OCI-LY3 (cell line): ENCODE measurements at regions not wholly inside any gene's neighbourhood (a gene's known extent, or its start where the extent isn't known, plus 50 kb on each side); places are given as distances from the start of the nearest gene placed in this dataset.

Experiments used
- H2AFZ ChIP-seq: fragments of 200-600, 300-600 bp; shearing (Covaris generic); 2 replicates; pipeline ENCODE4 v1.6.0; 2014; ENCODE audit warnings: antibody characterized with exemption, low read depth, low read length
- H3K27ac ChIP-seq: fragments of 200-600, 300-600 bp; sonication (generic); 2 replicates; pipeline ENCODE4 v1.5.1; 2014; ENCODE audit warnings: mild to moderate bottlenecking, low read length, moderate library complexity, mixed read lengths
- H3K27me3 ChIP-seq: fragments of 200-600, 300-600 bp; sonication (generic); 2 replicates; pipeline ENCODE4 v1.6.1; 2014; ENCODE audit warnings: low read depth, low read length, mixed read lengths
- H3K36me3 ChIP-seq: fragments of 200-600, 300-600 bp; sonication (generic); replicated peaks from 2 replicates; pipeline ENCODE3; 2014; ENCODE audit warnings: low read depth, low read length, mixed read lengths
- H3K4me1 ChIP-seq: fragments of 300-600, 200-600 bp; sonication (generic); 2 replicates; pipeline ENCODE4 v1.6.1; 2014; ENCODE audit warnings: low read length, mixed read lengths
- H3K4me2 ChIP-seq: fragments of 200-600, 300-600 bp; sonication (generic); 2 replicates; pipeline ENCODE4 v1.6.1; 2014; ENCODE audit warnings: low read length, mixed read lengths
- H3K4me3 ChIP-seq: fragments of 300-600, 200-600 bp; sonication (generic); 2 replicates; pipeline ENCODE4 v1.5.1; 2014; ENCODE audit warnings: antibody characterized with exemption, mild to moderate bottlenecking, low read length, moderate library complexity
- H3K79me2 ChIP-seq: fragments of 300-600, 200-600 bp; shearing (Covaris generic); 2 replicates; pipeline ENCODE4 v1.6.1; 2014; ENCODE audit warnings: mild to moderate bottlenecking, low read length, mixed read lengths
- H3K9ac ChIP-seq: fragments of 300-600, 200-600 bp; shearing (Covaris generic); 2 replicates; pipeline ENCODE4 v1.6.0; 2014; ENCODE audit warnings: mild to moderate bottlenecking, low read length, moderate library complexity
- H3K9me3 ChIP-seq: fragments of 200-600, 300-600 bp; shearing (Covaris generic); 2 replicates; pipeline ENCODE4 v1.6.1; 2014; ENCODE audit warnings: low read length, mixed read lengths; ENCODE audit not compliant: insufficient read depth
- H4K20me1 ChIP-seq: fragments of 200-600, 300-600 bp; sonication (generic); 2 replicates; pipeline ENCODE4 v1.6.1; 2016; ENCODE audit warnings: low read length, mixed read lengths; ENCODE audit not compliant: insufficient read depth
- EZH2phosphoT487 ChIP-seq: fragments of 200-600 bp; shearing (Covaris generic); IDR thresholded peaks from 2 replicates; pipeline ENCODE4 v1.6.1; 2018; ENCODE audit warnings: antibody characterized with exemption, mixed run types, low read depth
- TF ChIP-seq, protein P1 (sequence below): fragments of 200-600, 300-600 bp; sonication (generic); IDR thresholded peaks from 2 replicates; pipeline ENCODE4 v1.5.1; 2014; ENCODE audit warnings: antibody characterized with exemption, low read length, low read depth

DNA sequence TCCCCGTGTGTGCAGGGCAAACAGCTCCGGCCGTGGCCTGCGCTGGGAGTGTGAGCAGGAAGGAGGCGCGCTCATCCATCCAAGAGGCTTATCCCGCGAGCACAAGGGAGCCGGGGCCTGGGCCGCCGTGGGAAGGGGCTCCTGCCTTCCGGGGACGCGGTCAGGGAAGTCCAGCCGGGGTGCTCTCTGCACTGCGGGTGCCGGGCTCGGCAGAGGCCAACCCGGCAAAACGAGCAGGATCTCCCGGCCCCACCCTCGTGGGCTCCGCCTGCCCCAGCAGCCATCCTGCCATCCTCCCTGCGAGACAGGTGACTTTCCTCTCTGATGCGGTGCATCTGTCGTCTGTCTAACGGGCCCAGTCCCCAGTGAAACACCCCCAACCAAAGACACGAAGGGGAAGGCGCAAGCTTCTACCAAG is 244.2 kb downstream of the AUH start:
- Histone ChIP-seq H3K27me3 (peaks cover 12% of the 10 kb centered on the region), H3K27ac (no peak overlapping the region), H2AFZ (no peak overlapping the region), H3K4me1 (no peaks in the 10 kb centered on the region), H3K79me2 (no peaks in the 10 kb centered on the region), H3K36me3 (no peaks in the 10 kb centered on the region), H3K9ac (no peak overlapping the region), H3K4me2 (no peak overlapping the region), H3K4me3 (no peak overlapping the region), H4K20me1 (no peaks in the 10 kb centered on the region), H3K9me3 (no peaks in the 10 kb centered on the region)
- TF ChIP-seq, protein P1, sequence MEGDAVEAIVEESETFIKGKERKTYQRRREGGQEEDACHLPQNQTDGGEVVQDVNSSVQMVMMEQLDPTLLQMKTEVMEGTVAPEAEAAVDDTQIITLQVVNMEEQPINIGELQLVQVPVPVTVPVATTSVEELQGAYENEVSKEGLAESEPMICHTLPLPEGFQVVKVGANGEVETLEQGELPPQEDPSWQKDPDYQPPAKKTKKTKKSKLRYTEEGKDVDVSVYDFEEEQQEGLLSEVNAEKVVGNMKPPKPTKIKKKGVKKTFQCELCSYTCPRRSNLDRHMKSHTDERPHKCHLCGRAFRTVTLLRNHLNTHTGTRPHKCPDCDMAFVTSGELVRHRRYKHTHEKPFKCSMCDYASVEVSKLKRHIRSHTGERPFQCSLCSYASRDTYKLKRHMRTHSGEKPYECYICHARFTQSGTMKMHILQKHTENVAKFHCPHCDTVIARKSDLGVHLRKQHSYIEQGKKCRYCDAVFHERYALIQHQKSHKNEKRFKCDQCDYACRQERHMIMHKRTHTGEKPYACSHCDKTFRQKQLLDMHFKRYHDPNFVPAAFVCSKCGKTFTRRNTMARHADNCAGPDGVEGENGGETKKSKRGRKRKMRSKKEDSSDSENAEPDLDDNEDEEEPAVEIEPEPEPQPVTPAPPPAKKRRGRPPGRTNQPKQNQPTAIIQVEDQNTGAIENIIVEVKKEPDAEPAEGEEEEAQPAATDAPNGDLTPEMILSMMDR = no peak
- no peak for TF ChIP-seq EZH2phosphoT487

DNA sequence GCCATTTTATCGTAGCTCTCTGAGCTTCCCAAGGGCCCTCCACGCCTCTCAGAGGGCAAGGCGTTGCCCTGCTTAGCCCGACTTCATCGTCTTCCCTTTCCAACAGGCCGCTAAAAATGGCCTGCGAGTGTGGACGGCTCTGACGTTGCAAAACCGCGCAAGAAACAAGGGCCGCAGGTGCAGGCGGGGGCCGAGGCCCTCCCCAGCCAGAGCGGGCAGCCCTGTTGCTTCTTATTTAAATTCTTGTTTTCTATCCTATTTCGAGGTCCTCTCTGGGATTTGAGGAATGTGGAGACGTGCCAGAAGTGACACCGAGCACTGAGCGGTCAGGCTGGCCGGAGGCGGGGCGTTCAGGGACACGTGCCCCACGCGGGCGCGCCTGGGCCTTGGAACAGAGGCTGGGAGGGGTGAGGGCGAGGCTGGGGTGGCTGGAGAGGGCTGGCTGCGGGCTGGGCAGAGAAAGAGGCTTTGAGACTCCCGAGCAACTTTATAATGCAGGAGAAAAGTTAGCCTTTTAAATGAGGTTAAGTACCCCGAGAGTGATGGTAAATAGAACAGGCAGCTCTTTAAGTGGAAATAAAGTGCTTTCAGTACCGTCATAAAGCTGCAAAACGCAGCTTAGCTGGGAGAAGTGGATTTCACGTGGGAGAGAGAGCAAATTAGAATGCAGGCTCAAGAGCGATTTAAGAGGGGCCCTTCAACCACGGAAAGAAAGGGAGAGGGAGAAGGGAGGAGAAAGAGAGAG is 243.6 kb downstream of the AUH start:
- H3K9ac ChIP-seq = no peak overlapping the region
- no peak for TF ChIP-seq EZH2phosphoT487
- TF ChIP-seq, protein P1 = no peak
- H3K4me1 ChIP-seq = no peaks in the 10 kb centered on the region
- peaks cover 7% of the 10 kb centered on the region; the same call in 1 of the 2 replicates for H3K27me3 ChIP-seq
- no peak overlapping the region for H3K4me3 ChIP-seq
- no peak overlapping the region for H2AFZ ChIP-seq
- no peaks in the 10 kb centered on the region for H3K36me3 ChIP-seq
- no peaks in the 10 kb centered on the region for H3K9me3 ChIP-seq
- H3K79me2 ChIP-seq = no peaks in the 10 kb centered on the region
- H4K20me1 ChIP-seq = no peaks in the 10 kb centered on the region
- H3K4me2 ChIP-seq = no peak overlapping the region
- H3K27ac ChIP-seq = no peak overlapping the region

DNA sequence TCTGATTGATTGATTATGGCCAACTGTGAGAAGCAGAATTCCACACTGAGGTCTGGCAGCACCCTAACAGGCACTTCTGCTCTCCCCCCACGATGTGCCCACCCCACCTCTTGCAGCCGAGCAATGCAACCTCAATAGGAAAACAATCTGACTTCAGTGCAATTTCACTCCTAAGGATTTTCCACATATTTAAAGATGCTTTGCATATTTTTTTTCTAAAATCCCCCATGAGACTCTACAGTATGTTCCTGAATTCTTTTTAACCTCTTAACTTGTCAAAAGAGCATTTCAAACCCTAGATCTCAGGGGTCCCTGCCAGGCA is 243.1 kb downstream of the AUH start:
- Histone ChIP-seq H3K4me3 (no peak overlapping the region), H3K4me2 (no peak overlapping the region), H3K27ac (no peak overlapping the region), H3K9me3 (no peaks in the 10 kb centered on the region), H3K9ac (no peak overlapping the region), H3K27me3 (peaks cover 7% of the 10 kb centered on the region; the same call in 1 of the 2 replicates), H3K79me2 (no peaks in the 10 kb centered on the region), H4K20me1 (no peaks in the 10 kb centered on the region), H3K4me1 (no peaks in the 10 kb centered on the region), H3K36me3 (no peaks in the 10 kb centered on the region), H2AFZ (no peak overlapping the region)
- no peak for TF ChIP-seq EZH2phosphoT487
- TF ChIP-seq, protein P1 = no peak

DNA sequence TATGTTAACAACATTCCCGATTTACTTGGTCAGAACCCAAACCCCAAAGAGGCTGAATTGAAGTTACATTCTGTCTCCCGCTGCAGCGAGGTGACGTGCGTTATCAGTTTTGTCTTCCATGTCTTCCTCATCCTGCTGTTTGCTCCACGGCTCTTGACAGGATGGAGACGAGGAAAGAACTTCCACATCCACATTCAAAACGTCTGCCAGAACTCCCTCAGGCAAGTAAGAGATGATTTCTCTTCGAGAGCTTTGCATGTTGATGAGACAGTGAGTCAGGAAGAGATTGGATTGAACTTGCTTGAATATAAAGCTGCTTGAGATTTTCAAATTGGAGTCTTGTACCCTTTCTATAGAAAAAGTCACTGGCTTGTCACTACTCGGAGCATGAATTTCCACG is 242.6 kb downstream of the AUH start:
- no peak overlapping the region for H3K9ac ChIP-seq

More for the DNA sequence above, 242.6 kb downstream of the AUH start:
- peaks cover 7% of the 10 kb centered on the region; the same call in 1 of the 2 replicates for H3K27me3 ChIP-seq
- no peaks in the 10 kb centered on the region for H3K36me3 ChIP-seq
- H4K20me1 ChIP-seq = no peaks in the 10 kb centered on the region
- no peak overlapping the region for H3K27ac ChIP-seq
- TF ChIP-seq, protein P1 = no peak
- no peak for TF ChIP-seq EZH2phosphoT487
- no peaks in the 10 kb centered on the region for H3K4me1 ChIP-seq
- H2AFZ ChIP-seq = no peak overlapping the region
- H3K9me3 ChIP-seq = no peaks in the 10 kb centered on the region
- H3K4me3 ChIP-seq = no peak overlapping the region
- H3K4me2 ChIP-seq = no peak overlapping the region
- no peaks in the 10 kb centered on the region for H3K79me2 ChIP-seq
